HepG2 (cell line): ENCODE measurements at regions not wholly inside any gene's neighbourhood (a gene's known extent, or its start where the extent isn't known, plus 50 kb on each side); places are given as distances from the start of the nearest gene placed in this dataset.

Source experiments
- HDAC6 ChIP-seq: fragments of 200-600 bp; sonication (generic); IDR thresholded peaks from 2 replicates; pipeline ENCODE4 v1.7.0; 2017; ENCODE audit warnings: mild to moderate bottlenecking, antibody characterized with exemption, low read length, low read depth
- MLLT10 ChIP-seq: sonication (generic); formaldehyde crosslinking; IDR thresholded peaks from 2 replicates; pipeline ENCODE4 v1.4.0; 2020; ENCODE audit warnings: missing genetic modification reagents
- ZBTB21 ChIP-seq: sonication (generic); formaldehyde crosslinking; IDR thresholded peaks from 2 replicates; pipeline ENCODE4 v1.4.0; 2020; ENCODE audit warnings: missing genetic modification reagents
- ZMYM3 ChIP-seq: sonication (generic); formaldehyde crosslinking; IDR thresholded peaks from 2 replicates; pipeline ENCODE4 v1.5.1; 2020; ENCODE audit warnings: mild to moderate bottlenecking, missing genetic modification reagents

GRCh38 chr5:52177193-52177592 is 610.5 kb upstream of the ITGA1 start:
- TF ChIP-seq ZMYM3 (CRISPR knock-in tag) (no peak), MLLT10 (CRISPR knock-in tag) (no peak), HDAC6 (no peak), ZBTB21 (no peak)
